ENCODE measurements at regions not wholly inside any gene's neighbourhood (a gene's known extent, or its start where the extent isn't known, plus 50 kb on each side); places are given as distances from the start of the nearest gene placed in this dataset.

GRCh38 chr11:8336356-8337129 is 72.9 kb upstream of the LMO1 start:
- no peaks in the 10 kb centered on the region for H3K27me3 ChIP-seq
- H3K4me3 ChIP-seq: no peak overlapping the region
- no peaks in the 10 kb centered on the region for H3K36me3 ChIP-seq
- 85 to 92% (median 89%) methylated on average over 14 to 17 of the region's 17 CpGs for WGBS, 4 donors
- H3K27ac ChIP-seq: no peak overlapping the region
- no peaks in the 10 kb centered on the region for H3K4me1 ChIP-seq
- TF ChIP-seq POLR2A (IDR thresholded peaks at IDR 0.05): no peak
- TF ChIP-seq CTCF (IDR thresholded peaks at IDR 0.05): no peak
- DNase-seq (no peak), ATAC-seq (no peak)
- intact Hi-C loops (cut with DNase I): loop anchor here in 7 of 10 donors (5.0 to 10.0 kb wide), 5 partner anchors 51 to 621 kb away; a partner anchor contains a TSS
- H3K9me3 ChIP-seq: no peaks in the 10 kb centered on the region

- H3K9me3 ChIP-seq: no peaks in the 10 kb centered on the region
- H3K27me3 ChIP-seq: peaks cover 0 to 7% (median 0%) of the 10 kb centered on the region in 9 donors
- no peak overlapping the region for H3K4me3 ChIP-seq
- H3K36me3 ChIP-seq: no peaks in the 10 kb centered on the region
- 84 to 94% (median 87%) methylated on average over 7 of the region's 7 CpGs for WGBS, 4 donors
- intact Hi-C loops (cut with DNase I): loop anchor here in 7 of 10 donors (5.0 to 10.0 kb wide), 5 partner anchors 52 to 622 kb away; a partner anchor contains a TSS
- no peak overlapping the region for H3K27ac ChIP-seq
- ATAC-seq (no peak), DNase-seq (no peak)
- TF ChIP-seq CTCF (IDR thresholded peaks at IDR 0.05): no peak
- TF ChIP-seq POLR2A (IDR thresholded peaks at IDR 0.05): no peak
- H3K4me1 ChIP-seq: no peaks in the 10 kb centered on the region
Measured at GRCh38 chr11:8335683-8336082, 72.0 kb upstream of the LMO1 start.

- 69 to 84% (median 81%) methylated on average over 5 to 8 of the region's 8 CpGs for WGBS, 4 donors
- no peaks in the 10 kb centered on the region for H3K9me3 ChIP-seq
- peaks cover 0 to under 1% (median 0%) of the 10 kb centered on the region in 12 donors for H3K4me1 ChIP-seq
- peaks cover 0 to 11% (median 0%) of the 10 kb centered on the region in 9 donors for H3K27me3 ChIP-seq
- DNase-seq: no peak
- TF ChIP-seq POLR2A (IDR thresholded peaks at IDR 0.05): no peak
- TF ChIP-seq CTCF (IDR thresholded peaks at IDR 0.05): no peak
- no peak overlapping the region for H3K27ac ChIP-seq
- ATAC-seq: no peak
- no peaks in the 10 kb centered on the region for H3K36me3 ChIP-seq
- intact Hi-C loops (cut with DNase I): loop anchor here in 7 of 10 donors (5.0 to 10.0 kb wide), 5 partner anchors 52 to 622 kb away; a partner anchor contains a TSS
- H3K4me3 ChIP-seq: no peak overlapping the region
Measured at GRCh38 chr11:8335186-8335585, 71.5 kb upstream of the LMO1 start.

- ATAC-seq: no peak
- Histone ChIP-seq H3K36me3 (no peaks in the 10 kb centered on the region), H3K27me3 (peaks cover 0 to 11% (median 0%) of the 10 kb centered on the region in 9 donors), H3K9me3 (no peaks in the 10 kb centered on the region), H3K27ac (no peak overlapping the region), H3K4me3 (no peak overlapping the region), H3K4me1 (peaks cover 0 to 12% (median 5%) of the 10 kb centered on the region in 12 donors)
- DNase-seq: no peak
- intact Hi-C loops (cut with DNase I): loop anchor here in 5 of 10 donors (5.0 to 10.0 kb wide), 3 partner anchors 231 to 481 kb away; a partner anchor contains a TSS
- WGBS, 4 donors: 81 to 88% (median 84%) methylated on average over 5 to 7 of the region's 7 CpGs
- no peak for TF ChIP-seq POLR2A (IDR thresholded peaks at IDR 0.05)
- TF ChIP-seq CTCF (IDR thresholded peaks at IDR 0.05): no peak
Measured at GRCh38 chr11:8333811-8334401, 70.2 kb upstream of the LMO1 start.
